ENCODE measurements at regions not wholly inside any gene's neighbourhood (a gene's known extent, or its start where the extent isn't known, plus 50 kb on each side); places are given as distances from the start of the nearest gene placed in this dataset.
"Not testable (repeated sequence)": the region's sequence is repeated elsewhere in the genome, so short reads cannot be mapped to it uniquely, and the experiment has no call there.

- TF ChIP-seq CTCF (IDR thresholded peaks at IDR 0.05; ENCODE audit: control extremely low read depth, extremely low read depth, low read depth, missing control alignments), result no peak
- DNase-seq (ENCODE audit: extremely low spot score), result no peak
- ChIA-PET CTCF (no interaction called here), POLR2A (no interaction called here)
Observed at GRCh38 chrX:40949071-40949470, 136.2 kb upstream of the USP9X start.

GRCh38 chrX:40950546-40950945, 134.7 kb upstream of the USP9X start:
- no peak for TF ChIP-seq CTCF (IDR thresholded peaks at IDR 0.05; ENCODE audit: control extremely low read depth, extremely low read depth, low read depth, missing control alignments)
- no peak for DNase-seq (ENCODE audit: extremely low spot score)
- ChIA-PET POLR2A (no interaction called here), CTCF (no interaction called here)

- CTCF ChIA-PET; DNase-seq (ENCODE audit: extremely low spot score); POLR2A ChIA-PET: not testable (repeated sequence)
Observed at GRCh38 chrX:40951407-40951806, 133.8 kb upstream of the USP9X start.

- TF ChIP-seq CTCF (IDR thresholded peaks at IDR 0.05; ENCODE audit: control extremely low read depth, extremely low read depth, low read depth, missing control alignments), result no peak
- POLR2A ChIA-PET, result no interaction called here
- peak; percentile 13 for DNase-seq (ENCODE audit: extremely low spot score)
- CTCF ChIA-PET, result interaction anchor here (1.0 to 1.5 kb wide), 4 partner anchors 9 to 16 kb away, joined by 3 to 5 read pairs (median 4); no protein-coding TSS in a partner anchor
Observed at GRCh38 chrX:40952855-40953254, 132.4 kb upstream of the USP9X start.

- DNase-seq (ENCODE audit: extremely low spot score), result peak; percentile 51
- TF ChIP-seq CTCF (IDR thresholded peaks at IDR 0.05; ENCODE audit: control extremely low read depth, extremely low read depth, low read depth, missing control alignments), result no peak
- ChIA-PET POLR2A (no interaction called here), CTCF (interaction anchor here (1.0 to 1.5 kb wide), 4 partner anchors 10 to 17 kb away, joined by 3 to 5 read pairs (median 4); no protein-coding TSS in a partner anchor)
Observed at GRCh38 chrX:40953369-40953768, 131.9 kb upstream of the USP9X start.

GRCh38 chrX:40960041-40960440, 125.2 kb upstream of the USP9X start:
- ChIA-PET CTCF (no interaction called here), POLR2A (no interaction called here)
- no peak for TF ChIP-seq CTCF (IDR thresholded peaks at IDR 0.05; ENCODE audit: control extremely low read depth, extremely low read depth, low read depth, missing control alignments)
- DNase-seq (ENCODE audit: extremely low spot score), result no peak

GRCh38 chrX:40962793-40963407, 122.3 kb upstream of the USP9X start:
- TF ChIP-seq CTCF (IDR thresholded peaks at IDR 0.05; ENCODE audit: control extremely low read depth, extremely low read depth, low read depth, missing control alignments), result no peak
- POLR2A ChIA-PET, result no interaction called here
- CTCF ChIA-PET, result no interaction called here
- no peak for DNase-seq (ENCODE audit: extremely low spot score)

Measured in GM10248 (cell line).